ACC112 (cell line): ENCODE measurements at regions not wholly inside any gene's neighbourhood (a gene's known extent, or its start where the extent isn't known, plus 50 kb on each side); places are given as distances from the start of the nearest gene placed in this dataset.
"Not testable (repeated sequence)": the region's sequence is repeated elsewhere in the genome, so short reads cannot be mapped to it uniquely, and the experiment has no call there.

ENCODE experiments used
- H2AFZ ChIP-seq: fragments of 200-600 bp; sonication (generic); one replicate; pipeline ENCODE4 v1.6.0; 2017; ENCODE audit warnings: antibody characterized with exemption, low read length; ENCODE audit not compliant: unreplicated experiment
- H3K27ac ChIP-seq: fragments of 200-600 bp; sonication (generic); 2 replicates; pipeline ENCODE4 v1.5.1; 2014; ENCODE audit warnings: low read depth, mild to moderate bottlenecking, antibody characterized with exemption, low read length, moderate library complexity
- H3K27me3 ChIP-seq: fragments of 200-600 bp; sonication (generic); 2 replicates; pipeline ENCODE4 v1.6.1; 2014; ENCODE audit warnings: mild to moderate bottlenecking, antibody characterized with exemption, low read length, moderate library complexity, mixed read lengths; ENCODE audit not compliant: insufficient read depth
- H3K36me3 ChIP-seq: fragments of 200-600 bp; sonication (generic); 2 replicates; pipeline ENCODE4 v1.6.1; 2016; ENCODE audit warnings: mild to moderate bottlenecking, antibody characterized with exemption, low read length, moderate library complexity, mixed read lengths; ENCODE audit not compliant: insufficient read depth
- H3K4me1 ChIP-seq: fragments of 200-600 bp; sonication (generic); one replicate; pipeline ENCODE4 v1.6.1; 2016; ENCODE audit warnings: low read length, mixed read lengths; ENCODE audit not compliant: insufficient read depth, unreplicated experiment, control insufficient read depth
- H3K4me3 ChIP-seq: fragments of 200-600 bp; sonication (generic); 2 replicates; pipeline ENCODE4 v1.5.1; 2014; ENCODE audit warnings: mild to moderate bottlenecking, low read depth, low read length
- H3K79me2 ChIP-seq: fragments of 200-600 bp; sonication (generic); one replicate; pipeline ENCODE4 v1.6.0; 2016; ENCODE audit warnings: low read length; ENCODE audit not compliant: control insufficient read depth, unreplicated experiment, insufficient read depth

GRCh38 chr2:16238786-16239185, 298.4 kb downstream of the MYCN start:
- Histone ChIP-seq H3K4me1 (no peaks in the 10 kb centered on the region), H3K36me3 (no peaks in the 10 kb centered on the region), H3K27ac (no peak overlapping the region), H3K79me2 (no peaks in the 10 kb centered on the region), H2AFZ (no peak overlapping the region), H3K4me3 (no peak overlapping the region), H3K27me3 (no peaks in the 10 kb centered on the region)

- Histone ChIP-seq H3K4me1 (no peaks in the 10 kb centered on the region), H3K27me3 (no peaks in the 10 kb centered on the region), H3K4me3 (no peak overlapping the region), H3K36me3 (no peaks in the 10 kb centered on the region), H3K79me2 (no peaks in the 10 kb centered on the region), H2AFZ (no peak overlapping the region), H3K27ac (no peak overlapping the region)
Observed at GRCh38 chr2:16238001-16238761, 297.8 kb downstream of the MYCN start.

- Histone ChIP-seq H2AFZ (no peak overlapping the region), H3K36me3 (no peaks in the 10 kb centered on the region), H3K4me3 (no peak overlapping the region), H3K27ac (no peak overlapping the region), H3K27me3 (no peaks in the 10 kb centered on the region), H3K4me1 (no peaks in the 10 kb centered on the region), H3K79me2 (no peaks in the 10 kb centered on the region)
Observed at GRCh38 chr2:16235747-16236146, 295.4 kb downstream of the MYCN start.

- H3K4me3 ChIP-seq, H3K27me3 ChIP-seq, H3K36me3 ChIP-seq, H3K27ac ChIP-seq, H3K4me1 ChIP-seq, H3K79me2 ChIP-seq, H2AFZ ChIP-seq: not testable (repeated sequence)
Observed at GRCh38 chr2:16235291-16235690, 294.9 kb downstream of the MYCN start.

GRCh38 chr2:16228951-16229350, 288.6 kb downstream of the MYCN start:
- Histone ChIP-seq H3K4me1 (no peaks in the 10 kb centered on the region), H3K36me3 (no peaks in the 10 kb centered on the region), H3K27ac (no peak overlapping the region), H3K27me3 (no peaks in the 10 kb centered on the region), H3K79me2 (no peaks in the 10 kb centered on the region), H3K4me3 (no peak overlapping the region), H2AFZ (no peak overlapping the region)

- Histone ChIP-seq H3K4me1 (no peaks in the 10 kb centered on the region), H3K27ac (no peak overlapping the region), H3K27me3 (no peaks in the 10 kb centered on the region), H3K36me3 (no peaks in the 10 kb centered on the region), H3K79me2 (no peaks in the 10 kb centered on the region), H2AFZ (no peak overlapping the region), H3K4me3 (no peak overlapping the region)
Observed at GRCh38 chr2:16228471-16228870, 288.1 kb downstream of the MYCN start.

GRCh38 chr2:16227811-16228462, 287.6 kb downstream of the MYCN start:
- H3K27ac ChIP-seq, result no peak overlapping the region

GRCh38 chr2:16226943-16227664, 286.8 kb downstream of the MYCN start:
- H3K4me3 ChIP-seq, result no peak overlapping the region
- no peaks in the 10 kb centered on the region for H3K27me3 ChIP-seq

More at GRCh38 chr2:16227811-16228462, 287.6 kb downstream of the MYCN start:
- H3K27me3 ChIP-seq, result no peaks in the 10 kb centered on the region
- H3K79me2 ChIP-seq, result no peaks in the 10 kb centered on the region
- no peaks in the 10 kb centered on the region for H3K4me1 ChIP-seq
- no peak overlapping the region for H3K4me3 ChIP-seq
- no peak overlapping the region for H2AFZ ChIP-seq
- no peaks in the 10 kb centered on the region for H3K36me3 ChIP-seq

GRCh38 chr2:16226381-16226780, 286.0 kb downstream of the MYCN start:
- Histone ChIP-seq H3K79me2 (no peaks in the 10 kb centered on the region), H2AFZ (no peak overlapping the region), H3K4me1 (no peaks in the 10 kb centered on the region), H3K4me3 (no peak overlapping the region), H3K27ac (no peak overlapping the region), H3K27me3 (no peaks in the 10 kb centered on the region), H3K36me3 (no peaks in the 10 kb centered on the region)

More at GRCh38 chr2:16226943-16227664, 286.8 kb downstream of the MYCN start:
- no peak overlapping the region for H2AFZ ChIP-seq
- H3K36me3 ChIP-seq, result no peaks in the 10 kb centered on the region
- no peak overlapping the region for H3K27ac ChIP-seq
- H3K4me1 ChIP-seq, result no peaks in the 10 kb centered on the region
- no peaks in the 10 kb centered on the region for H3K79me2 ChIP-seq

GRCh38 chr2:16225545-16225944, 285.2 kb downstream of the MYCN start:
- no peaks in the 10 kb centered on the region for H3K27me3 ChIP-seq

More at GRCh38 chr2:16225545-16225944, 285.2 kb downstream of the MYCN start:
- Histone ChIP-seq H3K4me1 (no peaks in the 10 kb centered on the region), H3K79me2 (no peaks in the 10 kb centered on the region), H3K27ac (no peak overlapping the region), H3K4me3 (no peak overlapping the region), H3K36me3 (no peaks in the 10 kb centered on the region), H2AFZ (no peak overlapping the region)
